NB4 (cell line): ENCODE measurements at regions not wholly inside any gene's neighbourhood (a gene's known extent, or its start where the extent isn't known, plus 50 kb on each side); places are given as distances from the start of the nearest gene placed in this dataset.

ENCODE experiments used
- MYC ChIP-seq: IDR thresholded peaks from 2 replicates; pipeline ENCODE4 v1.6.1; 2011; ENCODE audit warnings: low read depth, low read length
- POLR2A ChIP-seq: IDR thresholded peaks from 2 replicates; pipeline ENCODE4 v1.6.1; 2011; ENCODE audit warnings: mild to moderate bottlenecking; ENCODE audit not compliant: insufficient read length; ENCODE audit errors: extremely low read depth
- TF ChIP-seq, protein P1 (sequence below): IDR thresholded peaks from one replicate; pipeline ENCODE4 v1.5.1; 2012; ENCODE audit warnings: low read depth, low read length
- TF ChIP-seq, protein P2 (sequence below): IDR thresholded peaks from 2 replicates; pipeline ENCODE4 v1.6.1; 2011; ENCODE audit warnings: low read depth, low read length

DNA sequence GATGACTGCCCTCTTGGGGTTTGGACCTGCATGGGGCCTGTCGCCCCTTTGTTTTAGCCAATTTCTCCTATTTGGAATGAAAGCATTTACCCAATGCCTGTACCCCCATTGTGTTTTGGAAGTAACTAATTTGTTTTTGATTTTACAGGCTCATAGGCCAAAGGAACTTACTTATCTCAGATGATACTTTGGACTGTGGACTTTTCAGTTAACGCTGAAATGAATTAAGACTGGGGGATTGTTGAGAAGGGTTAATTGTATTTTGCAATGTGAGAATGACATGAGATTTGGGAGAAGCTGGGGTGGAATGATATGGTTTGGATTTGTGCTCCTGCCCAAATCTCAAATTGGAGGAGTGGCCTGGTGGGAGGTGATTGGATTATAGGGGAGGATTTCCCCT, 185.8 kb upstream of the PHYHIPL start:
- TF ChIP-seq, protein P1, sequence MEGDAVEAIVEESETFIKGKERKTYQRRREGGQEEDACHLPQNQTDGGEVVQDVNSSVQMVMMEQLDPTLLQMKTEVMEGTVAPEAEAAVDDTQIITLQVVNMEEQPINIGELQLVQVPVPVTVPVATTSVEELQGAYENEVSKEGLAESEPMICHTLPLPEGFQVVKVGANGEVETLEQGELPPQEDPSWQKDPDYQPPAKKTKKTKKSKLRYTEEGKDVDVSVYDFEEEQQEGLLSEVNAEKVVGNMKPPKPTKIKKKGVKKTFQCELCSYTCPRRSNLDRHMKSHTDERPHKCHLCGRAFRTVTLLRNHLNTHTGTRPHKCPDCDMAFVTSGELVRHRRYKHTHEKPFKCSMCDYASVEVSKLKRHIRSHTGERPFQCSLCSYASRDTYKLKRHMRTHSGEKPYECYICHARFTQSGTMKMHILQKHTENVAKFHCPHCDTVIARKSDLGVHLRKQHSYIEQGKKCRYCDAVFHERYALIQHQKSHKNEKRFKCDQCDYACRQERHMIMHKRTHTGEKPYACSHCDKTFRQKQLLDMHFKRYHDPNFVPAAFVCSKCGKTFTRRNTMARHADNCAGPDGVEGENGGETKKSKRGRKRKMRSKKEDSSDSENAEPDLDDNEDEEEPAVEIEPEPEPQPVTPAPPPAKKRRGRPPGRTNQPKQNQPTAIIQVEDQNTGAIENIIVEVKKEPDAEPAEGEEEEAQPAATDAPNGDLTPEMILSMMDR = no peak
- TF ChIP-seq, protein P2, sequence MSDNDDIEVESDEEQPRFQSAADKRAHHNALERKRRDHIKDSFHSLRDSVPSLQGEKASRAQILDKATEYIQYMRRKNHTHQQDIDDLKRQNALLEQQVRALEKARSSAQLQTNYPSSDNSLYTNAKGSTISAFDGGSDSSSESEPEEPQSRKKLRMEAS = no peak
- no peak for TF ChIP-seq POLR2A
- TF ChIP-seq MYC = no peak
